Mesenchymal stem cell (in vitro differentiated cells and primary cell): ENCODE measurements at regions not wholly inside any gene's neighbourhood (a gene's known extent, or its start where the extent isn't known, plus 50 kb on each side); places are given as distances from the start of the nearest gene placed in this dataset.

Source experiments
- DNase-seq: peaks from one replicate; pipeline ENCODE4 v3.0.0-alpha.2; 2013
- H2AFZ ChIP-seq: one replicate; pipeline ENCODE4 v1.6.1; 2013; ENCODE audit warnings: low read depth, mild to moderate bottlenecking, control low read depth, inconsistent platforms, low read length, moderate library complexity
- H2AK5ac ChIP-seq: 2 replicates; pipeline ENCODE4 v1.6.1; 2013; ENCODE audit warnings: low read length, moderate library complexity, mild to moderate bottlenecking, inconsistent platforms; ENCODE audit not compliant: severe bottlenecking
- H2BK120ac ChIP-seq: one replicate; pipeline ENCODE4 v1.6.1; 2013; ENCODE audit warnings: low read depth, mild to moderate bottlenecking, inconsistent platforms, low read length, moderate library complexity
- H2BK12ac ChIP-seq, 2 experiments: one replicate each; pipeline ENCODE4 v1.6.1; 2013; ENCODE audit warnings: inconsistent platforms in 2 of 2, low read length in 2 of 2, mild to moderate bottlenecking in 2 of 2, moderate library complexity in 2 of 2, control low read depth in 1 of 2
- H2BK15ac ChIP-seq: one replicate; pipeline ENCODE4 v1.6.1; 2013; ENCODE audit warnings: mild to moderate bottlenecking, low read depth, inconsistent platforms; ENCODE audit not compliant: poor library complexity, severe bottlenecking
- H2BK5ac ChIP-seq: 2 replicates; pipeline ENCODE4 v1.6.1; 2013; ENCODE audit warnings: low read depth, mild to moderate bottlenecking, low read length, control low read depth, inconsistent platforms; ENCODE audit not compliant: poor library complexity, severe bottlenecking
- H3K14ac ChIP-seq, 2 experiments: one replicate each; pipeline ENCODE4 v1.6.1; 2013; ENCODE audit warnings: inconsistent platforms in 2 of 2, low read length in 2 of 2, control low read depth in 1 of 2, mild to moderate bottlenecking in 1 of 2, moderate library complexity in 1 of 2
- H3K18ac ChIP-seq, 2 experiments: one replicate each; pipeline ENCODE4 v1.6.1; 2013; ENCODE audit warnings: inconsistent platforms in 2 of 2, low read length in 2 of 2, control low read depth in 1 of 2, low read depth in 1 of 2, mild to moderate bottlenecking in 1 of 2
- H3K23ac ChIP-seq, 2 experiments: one replicate each; pipeline ENCODE4 v1.6.1; 2013; ENCODE audit warnings: inconsistent platforms in 2 of 2, low read length in 2 of 2, mild to moderate bottlenecking in 2 of 2, moderate library complexity in 2 of 2, control low read depth in 1 of 2
- H3K27ac ChIP-seq: 2 replicates; pipeline ENCODE4 v1.5.1; 2013; ENCODE audit warnings: mild to moderate bottlenecking, moderate library complexity, low read length, control low read depth, inconsistent platforms; ENCODE audit not compliant: poor library complexity, severe bottlenecking
- H3K27me3 ChIP-seq, 2 experiments: 2 replicates each; pipeline versions ENCODE4 v1.6.1 to v1.7.0; 2013; ENCODE audit warnings: low read length in 2 of 2, mild to moderate bottlenecking in 2 of 2, moderate library complexity in 2 of 2, control low read depth in 1 of 2, inconsistent platforms in 1 of 2; ENCODE audit not compliant: control insufficient read depth in 1 of 2, insufficient read depth in 1 of 2
- H3K36me3 ChIP-seq, 2 experiments: 2 replicates each; pipeline versions ENCODE4 v1.6.1 to v1.7.0; 2013; ENCODE audit warnings: low read length in 2 of 2, control low read depth in 1 of 2, inconsistent platforms in 1 of 2, low read depth in 1 of 2, mild to moderate bottlenecking in 1 of 2; ENCODE audit not compliant: insufficient read depth in 2 of 2, control insufficient read depth in 1 of 2
- H3K4ac ChIP-seq, 2 experiments: one replicate each; pipeline ENCODE4 v1.6.1; 2013; ENCODE audit warnings: inconsistent platforms in 2 of 2, low read length in 2 of 2, mild to moderate bottlenecking in 2 of 2, moderate library complexity in 2 of 2, control low read depth in 1 of 2, low read depth in 1 of 2
- H3K4me1 ChIP-seq: 2 replicates; pipeline ENCODE4 v1.6.1; 2013; ENCODE audit warnings: low read depth, low read length, control low read depth; ENCODE audit not compliant: control insufficient read depth, insufficient read depth
- H3K4me2 ChIP-seq: 2 replicates; pipeline ENCODE4 v1.6.1; 2013; ENCODE audit warnings: low read length, mild to moderate bottlenecking, inconsistent platforms; ENCODE audit not compliant: poor library complexity, severe bottlenecking
- H3K4me3 ChIP-seq, 2 experiments: 2 replicates each; pipeline versions ENCODE4 v1.5.1 to v1.7.0; 2013; ENCODE audit warnings: low read length in 2 of 2, mild to moderate bottlenecking in 2 of 2, control low read depth in 1 of 2, low read depth in 1 of 2; ENCODE audit not compliant: insufficient read depth in 1 of 2
- H3K79me1 ChIP-seq: replicated peaks from 2 replicates; pipeline ENCODE4 v1.6.1; 2013; ENCODE audit warnings: mild to moderate bottlenecking, control low read depth, low read length, inconsistent platforms; ENCODE audit not compliant: poor library complexity, severe bottlenecking
- H3K9ac ChIP-seq: 2 replicates; pipeline ENCODE4 v1.7.0; 2013; ENCODE audit warnings: mild to moderate bottlenecking, low read length, moderate library complexity
- H3K9me3 ChIP-seq: 2 replicates; pipeline ENCODE4 v1.7.0; 2013; ENCODE audit warnings: mild to moderate bottlenecking, low read length; ENCODE audit not compliant: control insufficient read depth
- H4K8ac ChIP-seq: one replicate; pipeline ENCODE4 v1.6.1; 2013; ENCODE audit warnings: inconsistent platforms, mild to moderate bottlenecking, low read length, moderate library complexity
- H4K91ac ChIP-seq: one replicate; pipeline ENCODE4 v1.6.1; 2013; ENCODE audit warnings: mild to moderate bottlenecking, low read length, inconsistent platforms
- WGBS: methylation state at CpG from one replicate; pipeline ENCODE4 v1.1.7; 2013; ENCODE audit warnings: mixed read lengths; 5-methylcytosine and 5-hydroxymethylcytosine counted together

GRCh38 chr3:35944926-35945710 lies 305.8 kb downstream of the ARPP21 start:
- H2AK5ac ChIP-seq: no peak overlapping the region
- H3K4me2 ChIP-seq: no peak overlapping the region
- H3K14ac ChIP-seq: no peak overlapping the region
- H2BK15ac ChIP-seq: no peak overlapping the region
- no peak overlapping the region for H2BK120ac ChIP-seq
- H4K8ac ChIP-seq: no peak overlapping the region
- no peaks in the 10 kb centered on the region for H3K79me1 ChIP-seq
- no peak overlapping the region for H3K27ac ChIP-seq
- H2BK5ac ChIP-seq: no peak overlapping the region
- 55% methylated on average over 1 of the region's 2 CpGs for WGBS
- no peak overlapping the region for H3K23ac ChIP-seq
- H2AFZ ChIP-seq: no peak overlapping the region
- H3K18ac ChIP-seq: no peak overlapping the region
- no peak overlapping the region for H4K91ac ChIP-seq
- no peak overlapping the region for H3K4me3 ChIP-seq
- peaks cover 1% of the 10 kb centered on the region for H3K4me1 ChIP-seq
- no peak overlapping the region for H3K9ac ChIP-seq
- H3K4ac ChIP-seq: no peak overlapping the region
- peak; percentile 5 for DNase-seq
- no peaks in the 10 kb centered on the region for H3K36me3 ChIP-seq
- no peaks in the 10 kb centered on the region for H3K27me3 ChIP-seq
- H2BK12ac ChIP-seq: no peak overlapping the region
- H3K9me3 ChIP-seq: no peaks in the 10 kb centered on the region

DNA sequence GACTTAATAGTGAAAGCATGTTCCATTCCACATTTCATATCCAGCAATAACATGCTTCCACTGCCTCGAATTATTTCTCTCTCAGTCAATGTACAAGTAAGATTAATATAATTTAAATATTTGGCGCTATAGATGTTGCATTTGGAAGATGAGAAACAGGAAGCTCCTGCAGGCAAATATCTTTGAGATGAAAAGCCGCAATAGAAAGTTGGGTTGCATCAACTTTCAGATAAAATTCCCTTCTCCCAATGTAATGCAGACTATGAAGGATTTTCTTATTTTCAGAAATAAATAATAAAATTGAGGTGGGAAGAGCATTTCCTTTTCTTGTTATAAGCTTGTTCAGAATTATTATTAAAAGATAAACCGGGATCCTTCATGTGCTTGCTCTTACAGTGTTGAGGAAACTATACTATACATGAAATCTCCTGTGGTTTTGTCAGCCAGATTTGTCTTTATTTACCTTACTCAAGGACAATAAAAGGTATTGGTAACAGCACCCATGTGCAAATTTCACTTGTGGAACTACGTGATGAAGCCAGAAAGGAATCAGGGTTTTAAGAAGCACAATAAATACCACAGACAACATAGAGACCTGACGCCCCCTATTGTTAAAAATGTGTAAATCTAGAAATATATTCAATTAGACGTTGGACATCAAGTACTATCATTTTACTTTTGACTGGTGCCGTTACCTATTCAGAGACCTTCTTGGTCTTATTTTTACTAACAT lies 307.0 kb downstream of the ARPP21 start:
- Histone ChIP-seq H3K36me3 (no peaks in the 10 kb centered on the region), H3K79me1 (no peaks in the 10 kb centered on the region), H3K9me3 (peaks cover 4% of the 10 kb centered on the region), H2AFZ (no peak overlapping the region), H3K4me2 (no peak overlapping the region), H3K14ac (no peak overlapping the region), H3K27me3 (no peaks in the 10 kb centered on the region), H2BK120ac (no peak overlapping the region), H3K23ac (no peak overlapping the region), H2BK5ac (no peak overlapping the region), H3K9ac (peak overlapping the region; percentile 37), H3K4ac (no peak overlapping the region), H2AK5ac (no peak overlapping the region), H3K4me3 (no peak overlapping the region), H2BK15ac (no peak overlapping the region), H2BK12ac (no peak overlapping the region), H3K27ac (no peak overlapping the region), H4K91ac (no peak overlapping the region), H3K18ac (no peak overlapping the region), H3K4me1 (peaks cover 1% of the 10 kb centered on the region), H4K8ac (no peak overlapping the region)
- WGBS: 33% methylated on average over 1 of the region's 8 CpGs
- peak; percentile 6 for DNase-seq

- no peak overlapping the region for H4K8ac ChIP-seq
- H2BK5ac ChIP-seq: no peak overlapping the region
- no peak overlapping the region for H3K9ac ChIP-seq
- H2BK120ac ChIP-seq: no peak overlapping the region
- no peak for DNase-seq
- H3K27ac ChIP-seq: no peak overlapping the region
- 94% methylated on average over 2 of the region's 2 CpGs for WGBS
- H3K18ac ChIP-seq: no peak overlapping the region
- H2AK5ac ChIP-seq: no peak overlapping the region
- H3K4me3 ChIP-seq: no peak overlapping the region
- no peak overlapping the region for H3K4ac ChIP-seq
- H3K9me3 ChIP-seq: peaks cover 9% of the 10 kb centered on the region
- no peak overlapping the region for H3K23ac ChIP-seq
- no peaks in the 10 kb centered on the region for H3K79me1 ChIP-seq
- no peak overlapping the region for H2BK12ac ChIP-seq
- H3K14ac ChIP-seq: no peak overlapping the region
- no peak overlapping the region for H2AFZ ChIP-seq
- H3K27me3 ChIP-seq: no peaks in the 10 kb centered on the region
- H3K36me3 ChIP-seq: no peaks in the 10 kb centered on the region
- no peak overlapping the region for H2BK15ac ChIP-seq
- no peak overlapping the region for H3K4me2 ChIP-seq
- peaks cover 1% of the 10 kb centered on the region for H3K4me1 ChIP-seq
- H4K91ac ChIP-seq: no peak overlapping the region
Observed at GRCh38 chr3:35946854-35947515, 307.7 kb downstream of the ARPP21 start.

GRCh38 chr3:35950021-35950420 lies 310.7 kb downstream of the ARPP21 start:
- no peak overlapping the region for H2BK12ac ChIP-seq
- H3K79me1 ChIP-seq: no peaks in the 10 kb centered on the region
- no peak overlapping the region for H2AFZ ChIP-seq
- H3K9ac ChIP-seq: no peak overlapping the region
- no peak overlapping the region for H3K4me2 ChIP-seq
- H2BK15ac ChIP-seq: no peak overlapping the region
- H3K27me3 ChIP-seq: no peaks in the 10 kb centered on the region
- H4K91ac ChIP-seq: no peak overlapping the region
- no peaks in the 10 kb centered on the region for H3K4me1 ChIP-seq
- no peak overlapping the region for H2AK5ac ChIP-seq
- H3K23ac ChIP-seq: no peak overlapping the region
- no peak overlapping the region for H4K8ac ChIP-seq
- no peak overlapping the region for H2BK120ac ChIP-seq
- H3K4ac ChIP-seq: no peak overlapping the region
- no peak overlapping the region for H3K14ac ChIP-seq
- 97% methylated on average over 1 of the region's 1 CpG for WGBS
- peaks cover 13% of the 10 kb centered on the region for H3K9me3 ChIP-seq
- H3K27ac ChIP-seq: no peak overlapping the region
- H2BK5ac ChIP-seq: no peak overlapping the region
- H3K18ac ChIP-seq: no peak overlapping the region
- DNase-seq: no peak
- no peaks in the 10 kb centered on the region for H3K36me3 ChIP-seq
- no peak overlapping the region for H3K4me3 ChIP-seq
